ENCODE measurements at regions not wholly inside any gene's neighbourhood (a gene's known extent, or its start where the extent isn't known, plus 50 kb on each side); places are given as distances from the start of the nearest gene placed in this dataset.

DNA sequence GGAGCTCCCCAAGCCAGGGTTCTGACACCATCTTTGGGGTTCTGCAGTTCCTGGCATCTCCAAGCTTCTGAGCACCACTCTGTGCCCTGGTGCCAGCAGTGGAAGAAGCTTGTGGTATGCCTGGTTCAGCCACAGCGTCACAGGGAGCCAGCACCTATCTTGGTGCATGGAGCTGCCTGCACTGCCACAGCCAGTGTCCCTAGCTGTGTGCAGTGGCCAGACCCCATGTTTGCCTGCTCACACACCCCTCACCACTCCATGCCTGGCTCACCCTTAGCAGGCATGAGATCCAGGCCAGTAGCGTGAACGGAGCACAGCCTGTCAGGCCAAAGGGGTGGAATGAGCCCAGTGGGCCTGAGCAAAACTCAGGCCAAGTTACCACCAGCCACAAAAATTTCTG, 290.2 kb upstream of the LRATD1 start:
- no peak for DNase-seq (ENCODE audit: low spot score)
- H3K27ac ChIP-seq: no peak overlapping the region
- TF ChIP-seq, protein P1, sequence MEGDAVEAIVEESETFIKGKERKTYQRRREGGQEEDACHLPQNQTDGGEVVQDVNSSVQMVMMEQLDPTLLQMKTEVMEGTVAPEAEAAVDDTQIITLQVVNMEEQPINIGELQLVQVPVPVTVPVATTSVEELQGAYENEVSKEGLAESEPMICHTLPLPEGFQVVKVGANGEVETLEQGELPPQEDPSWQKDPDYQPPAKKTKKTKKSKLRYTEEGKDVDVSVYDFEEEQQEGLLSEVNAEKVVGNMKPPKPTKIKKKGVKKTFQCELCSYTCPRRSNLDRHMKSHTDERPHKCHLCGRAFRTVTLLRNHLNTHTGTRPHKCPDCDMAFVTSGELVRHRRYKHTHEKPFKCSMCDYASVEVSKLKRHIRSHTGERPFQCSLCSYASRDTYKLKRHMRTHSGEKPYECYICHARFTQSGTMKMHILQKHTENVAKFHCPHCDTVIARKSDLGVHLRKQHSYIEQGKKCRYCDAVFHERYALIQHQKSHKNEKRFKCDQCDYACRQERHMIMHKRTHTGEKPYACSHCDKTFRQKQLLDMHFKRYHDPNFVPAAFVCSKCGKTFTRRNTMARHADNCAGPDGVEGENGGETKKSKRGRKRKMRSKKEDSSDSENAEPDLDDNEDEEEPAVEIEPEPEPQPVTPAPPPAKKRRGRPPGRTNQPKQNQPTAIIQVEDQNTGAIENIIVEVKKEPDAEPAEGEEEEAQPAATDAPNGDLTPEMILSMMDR (IDR thresholded peaks at IDR 0.05): no peak
- no peak overlapping the region for H3K4me3 ChIP-seq

DNA sequence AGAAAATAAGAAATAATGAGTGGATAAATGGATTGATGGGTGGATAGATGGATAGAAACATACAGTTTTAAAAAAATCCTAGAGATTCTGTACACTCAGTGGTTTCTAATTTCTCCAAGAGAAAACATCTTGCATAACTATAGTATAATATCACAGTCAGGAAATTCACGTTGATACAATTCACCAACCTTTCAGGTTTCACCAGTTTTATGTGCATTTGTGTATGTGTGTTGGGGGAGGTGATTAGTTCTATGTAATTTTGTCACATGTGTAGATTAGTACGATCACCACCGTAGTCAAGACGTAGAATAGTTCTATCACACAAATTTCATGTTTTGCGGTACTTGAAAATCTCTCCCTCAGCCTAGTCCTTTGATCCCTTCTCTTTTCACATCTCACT, 288.2 kb upstream of the LRATD1 start:
- DNase-seq (ENCODE audit: low spot score): no peak
- Histone ChIP-seq H3K4me3 (no peak overlapping the region), H3K27ac (no peak overlapping the region)
- TF ChIP-seq, protein P1 (IDR thresholded peaks at IDR 0.05): no peak

DNA sequence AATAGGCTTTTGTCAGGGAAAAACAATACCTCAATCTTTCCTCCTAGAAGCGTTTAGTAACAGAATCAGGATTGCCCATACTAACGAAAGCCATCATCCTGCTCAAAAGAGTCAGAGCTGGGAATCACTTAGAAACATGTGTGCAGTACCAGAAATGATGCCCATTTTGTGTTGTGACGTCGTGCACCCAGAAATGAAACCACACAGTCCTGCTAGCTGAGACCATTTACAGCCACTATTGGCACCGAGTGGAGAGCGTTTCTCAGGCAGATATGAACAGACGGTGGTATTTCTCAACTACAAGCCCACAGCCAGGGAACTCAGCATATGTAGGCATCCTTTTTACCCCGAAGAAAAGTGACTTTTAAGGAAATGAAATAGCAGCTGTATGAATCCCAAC, 284.3 kb upstream of the LRATD1 start:
- DNase-seq (ENCODE audit: low spot score): no peak
- TF ChIP-seq, protein P1 (IDR thresholded peaks at IDR 0.05): no peak
- no peak overlapping the region for H3K4me3 ChIP-seq
- no peak overlapping the region for H3K27ac ChIP-seq

DNA sequence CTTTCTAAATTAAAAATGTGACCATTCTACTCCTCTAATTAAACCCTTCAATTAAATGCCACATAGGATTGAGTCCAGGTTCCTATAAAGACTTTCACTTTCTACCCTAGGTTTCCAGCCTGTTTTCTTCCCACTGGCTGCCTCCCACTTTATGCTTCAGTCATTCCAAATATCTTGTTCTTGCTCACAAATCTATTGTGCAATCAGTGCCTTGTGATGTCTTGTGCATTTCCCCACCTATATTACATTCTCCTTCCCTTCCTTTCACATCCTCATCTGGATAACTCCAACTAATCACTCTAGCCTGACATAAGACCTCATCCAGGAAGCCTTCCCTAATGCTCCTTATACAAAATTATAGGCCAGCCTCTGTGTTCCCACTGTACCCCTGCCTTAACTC, 281.7 kb upstream of the LRATD1 start:
- DNase-seq (ENCODE audit: low spot score): no peak
- Histone ChIP-seq H3K27ac (no peak overlapping the region), H3K4me3 (no peak overlapping the region)
- TF ChIP-seq, protein P1 (IDR thresholded peaks at IDR 0.05): no peak

DNA sequence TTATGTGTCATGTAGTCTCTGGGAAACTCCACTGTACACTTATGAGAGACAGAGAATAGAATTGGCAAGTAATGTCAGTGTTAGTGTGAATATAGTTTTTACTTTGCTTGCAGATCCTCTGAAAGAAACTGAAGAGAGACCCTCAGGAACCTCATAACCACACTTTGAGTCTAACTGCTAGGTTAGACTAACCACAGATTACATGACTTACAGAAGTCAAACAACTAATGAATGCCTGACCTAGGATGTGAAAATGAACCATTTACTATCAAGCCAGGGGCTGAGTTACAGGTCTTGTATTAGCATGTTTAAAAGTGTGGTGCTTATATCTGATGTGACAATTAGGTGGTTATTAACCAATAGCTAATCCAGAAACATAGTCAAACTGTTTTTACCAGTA, 280.4 kb upstream of the LRATD1 start:
- no peak overlapping the region for H3K4me3 ChIP-seq
- no peak overlapping the region for H3K27ac ChIP-seq
- no peak for DNase-seq (ENCODE audit: low spot score)
- TF ChIP-seq, protein P1 (IDR thresholded peaks at IDR 0.05): no peak

DNA sequence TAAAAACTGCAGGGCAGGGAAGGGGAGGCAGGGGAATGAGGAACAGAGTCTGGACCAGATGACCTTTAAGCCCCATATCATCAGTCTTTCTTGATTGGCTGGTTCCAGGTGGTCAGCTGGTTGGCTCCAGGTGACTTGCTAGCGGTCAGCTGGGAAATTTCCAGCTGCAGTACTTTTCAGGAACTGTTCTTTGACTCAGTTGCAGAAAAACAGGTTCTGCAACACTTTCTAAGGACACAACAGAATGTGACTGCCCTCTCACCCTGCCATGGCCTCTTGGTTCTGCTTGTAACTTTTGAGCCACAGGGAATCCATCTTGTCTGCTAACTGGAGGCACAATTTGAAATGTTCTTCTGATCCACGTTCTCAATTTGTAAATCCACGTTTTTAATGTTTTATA, 278.3 kb upstream of the LRATD1 start:
- DNase-seq (ENCODE audit: low spot score): no peak
- TF ChIP-seq, protein P1 (IDR thresholded peaks at IDR 0.05): no peak
- Histone ChIP-seq H3K27ac (no peak overlapping the region), H3K4me3 (no peak overlapping the region)

DNA sequence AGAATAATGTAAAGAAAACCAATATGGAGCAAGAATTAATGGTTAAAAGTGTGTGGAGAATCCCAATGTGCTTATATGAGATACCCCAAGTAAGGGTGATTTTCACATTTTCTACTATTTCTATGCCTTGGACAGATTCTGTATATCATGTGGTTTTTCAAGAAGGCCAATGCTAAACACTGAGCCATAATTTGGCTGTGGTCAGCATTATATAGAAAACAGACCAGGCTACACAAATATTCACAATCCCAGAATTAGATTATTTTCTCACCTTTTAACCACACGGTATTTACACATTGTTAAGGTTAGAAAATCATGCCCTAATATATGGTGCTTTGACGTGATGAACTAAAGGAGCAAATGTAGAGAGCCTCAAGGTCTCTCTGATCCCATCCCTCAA, 277.4 kb upstream of the LRATD1 start:
- Histone ChIP-seq H3K27ac (no peak overlapping the region), H3K4me3 (no peak overlapping the region)
- DNase-seq (ENCODE audit: low spot score): no peak
- TF ChIP-seq, protein P1 (IDR thresholded peaks at IDR 0.05): no peak

All from coronary artery (tissue), 2 donors.